LoVo (cell line): ENCODE measurements at regions not wholly inside any gene's neighbourhood (a gene's known extent, or its start where the extent isn't known, plus 50 kb on each side); places are given as distances from the start of the nearest gene placed in this dataset.
"Not testable (repeated sequence)": the region's sequence is repeated elsewhere in the genome, so short reads cannot be mapped to it uniquely, and the experiment has no call there.

Experiments
- DNase-seq: peaks from one replicate; pipeline ENCODE4 v3.0.0-alpha.2; 2016; ENCODE audit warnings: low spot score

- peak; percentile 67 for DNase-seq
Measured at GRCh38 chr21:32940079-32941014, 85.4 kb upstream of the OLIG2 start.

- no peak for DNase-seq
Measured at GRCh38 chr21:32941263-32941662, 84.5 kb upstream of the OLIG2 start.

- DNase-seq = no peak
Measured at GRCh38 chr21:32946654-32947053, 79.1 kb upstream of the OLIG2 start.

- no peak for DNase-seq
Measured at GRCh38 chr21:32947736-32948135, 78.0 kb upstream of the OLIG2 start.

- DNase-seq = no peak
Measured at GRCh38 chr21:32949701-32950100, 76.0 kb upstream of the OLIG2 start.

- no peak for DNase-seq
Measured at GRCh38 chr21:32951041-32951440, 74.7 kb upstream of the OLIG2 start.

- no peak for DNase-seq
Measured at GRCh38 chr21:32954353-32954752, 71.4 kb upstream of the OLIG2 start.

- DNase-seq = no peak
Measured at GRCh38 chr21:32955311-32956060, 70.2 kb upstream of the OLIG2 start.

- no peak for DNase-seq
Measured at GRCh38 chr21:32956061-32956656, 69.6 kb upstream of the OLIG2 start.

GRCh38 chr21:32957545-32957944, 68.2 kb upstream of the OLIG2 start:
- DNase-seq = no peak

GRCh38 chr21:32958288-32959002, 67.3 kb upstream of the OLIG2 start:
- DNase-seq = no peak

- no peak for DNase-seq
Measured at GRCh38 chr21:32962268-32962667, 63.5 kb upstream of the OLIG2 start.

GRCh38 chr21:32965129-32965680, 60.5 kb upstream of the OLIG2 start:
- DNase-seq = no peak

- DNase-seq = no peak
Measured at GRCh38 chr21:32966120-32966519, 59.6 kb upstream of the OLIG2 start.

GRCh38 chr21:32968103-32968502, 57.6 kb upstream of the OLIG2 start:
- DNase-seq = not testable (repeated sequence)

- no peak for DNase-seq
Measured at GRCh38 chr21:32974653-32975052, 51.1 kb upstream of the OLIG2 start.

GRCh38 chr21:32975811-32976431, 49.8 kb upstream of the OLIG2 start:
- no peak for DNase-seq
